ENCODE measurements at regions not wholly inside any gene's neighbourhood (a gene's known extent, or its start where the extent isn't known, plus 50 kb on each side); places are given as distances from the start of the nearest gene placed in this dataset.

DNA sequence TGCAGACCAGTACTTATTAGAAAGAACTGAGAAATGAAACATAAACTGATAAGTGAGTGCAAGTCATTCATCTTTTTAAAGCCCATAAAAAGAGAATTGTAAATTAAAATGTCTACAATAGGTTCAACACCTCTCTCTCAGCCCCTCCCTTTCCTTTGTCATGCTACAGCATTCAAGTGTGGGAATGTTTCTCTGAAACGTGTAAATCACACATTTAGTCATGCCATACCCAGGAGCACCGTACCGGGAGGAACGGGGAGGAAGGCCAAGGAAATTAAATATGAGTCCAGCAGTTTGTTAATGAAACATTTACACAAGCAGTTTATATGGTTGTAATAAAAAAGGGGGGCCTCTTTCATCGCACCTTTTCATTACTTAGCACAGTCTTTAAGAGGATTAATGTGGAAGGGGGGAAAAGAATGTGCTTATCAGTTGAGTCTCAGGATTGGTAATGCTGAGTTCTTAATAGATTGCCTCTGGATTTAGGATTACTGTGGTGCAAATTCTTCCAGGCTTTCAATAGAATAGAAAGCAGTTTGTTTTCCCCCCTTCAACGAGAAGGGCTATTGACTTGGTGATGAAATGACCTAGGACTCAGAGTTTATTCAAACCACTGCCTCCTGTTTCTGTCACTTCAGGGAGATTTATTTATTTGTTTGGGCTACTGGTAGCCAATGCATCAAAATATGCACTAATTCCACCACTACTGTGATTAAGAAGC lies 176.0 kb upstream of the ZNF608 start (continued):
- TF ChIP-seq THRA (CRISPR knock-in tag; IDR thresholded peaks at IDR 0.05; ENCODE audit: borderline replicate concordance), result no peak
- no peak for TF ChIP-seq ZBTB1 (CRISPR knock-in tag; IDR thresholded peaks at IDR 0.05; ENCODE audit: borderline replicate concordance)
- TF ChIP-seq ZNF446 (CRISPR knock-in tag; IDR thresholded peaks at IDR 0.05), result no peak

DNA sequence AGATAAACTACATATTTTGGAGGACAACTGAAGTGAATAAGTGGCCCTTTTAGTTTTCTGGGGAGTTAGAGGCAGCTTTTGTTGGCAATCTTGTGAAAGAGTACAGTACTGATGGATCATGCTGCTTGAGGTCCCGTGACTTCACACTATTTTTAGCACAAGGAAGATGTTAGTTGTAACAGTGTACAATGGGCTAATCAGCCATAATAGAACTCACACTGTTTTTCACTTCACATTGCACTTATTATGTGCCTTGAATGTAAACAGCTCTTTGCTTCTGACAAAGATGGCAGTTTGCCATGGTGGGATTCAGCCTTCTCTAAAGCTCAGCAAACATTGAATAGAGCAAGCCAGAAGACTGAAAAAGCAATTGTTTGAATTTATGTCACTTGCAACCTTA lies 176.7 kb upstream of the ZNF608 start:
- no peaks in the 10 kb centered on the region for H3K4me1 ChIP-seq (ENCODE audit: insufficient read depth, low read length)
- BruUV-seq (replicated peaks), result no TSS peak
- DNase-seq (ENCODE audit: low spot score) (no peak), ATAC-seq (no peak), FAIRE-seq (no peak)
- H2AFZ ChIP-seq (ENCODE audit: low read length), result no peak overlapping the region
- no peak overlapping the region for H3K27ac ChIP-seq (ENCODE audit: extremely low read length, insufficient read depth, low read length)
- H3K4me2 ChIP-seq (ENCODE audit: low read depth, low read length), result no peak overlapping the region
- intact Hi-C loops (cut with micrococcal nuclease; ENCODE audit: unreplicated experiment), result no loop called here
- POLR2A ChIA-PET, result no interaction called here
- TF ChIP-seq ZNF513 (CRISPR knock-in tag; conservative IDR thresholded peaks at IDR 0.05), result no peak
- TF ChIP-seq ZBTB4 (CRISPR knock-in tag; IDR thresholded peaks at IDR 0.05; ENCODE audit: borderline replicate concordance), result no peak
- TF ChIP-seq ZNF776 (CRISPR knock-in tag; IDR thresholded peaks at IDR 0.05), result no peak
- no peak for TF ChIP-seq ZNF260 (CRISPR knock-in tag; IDR thresholded peaks at IDR 0.05; ENCODE audit: borderline replicate concordance, low read depth)
- no peak for TF ChIP-seq ZFP62 (CRISPR knock-in tag; IDR thresholded peaks at IDR 0.05)
- no peak for TF ChIP-seq ZBTB3 (CRISPR knock-in tag; IDR thresholded peaks at IDR 0.05; ENCODE audit: borderline replicate concordance, low read depth)
- TF ChIP-seq TERF1 (CRISPR knock-in tag; IDR thresholded peaks at IDR 0.05), result no peak
- no peak for TF ChIP-seq GATA4 (IDR thresholded peaks at IDR 0.05; ENCODE audit: borderline replicate concordance, low read depth)
- CTCF ChIA-PET (ENCODE audit: low intra/inter-chr PET ratio, low total read pairs), result no interaction called here
- no peak overlapping the region for H3K4me3 ChIP-seq (replicated peaks in 1 of 3; ENCODE audit: insufficient read depth in 1 of 3, low read depth in 2 of 3, low read length in 3 of 3)
- no peaks in the 10 kb centered on the region for H4K20me1 ChIP-seq (ENCODE audit: insufficient read depth, low read length)
- no peak overlapping the region for H3K9ac ChIP-seq (ENCODE audit: insufficient read depth, low read depth, low read length)
- no peaks in the 10 kb centered on the region for H3K36me3 ChIP-seq (replicated peaks in 1 of 2; ENCODE audit: control insufficient read depth in 1 of 2, insufficient read depth in 2 of 2, low read length in 2 of 2)
- 0% methylated on average over 1 of the region's 1 CpG for WGBS (ENCODE audit: low lambda C conversion rate)
- H3K27me3 ChIP-seq (ENCODE audit: control insufficient read depth in 1 of 2, insufficient read depth in 2 of 2, low read length in 2 of 2), result no peaks in the 10 kb centered on the region; a peak in 1 of 5 replicates
- H3K79me2 ChIP-seq (ENCODE audit: insufficient read depth, low read length), result no peaks in the 10 kb centered on the region
- in situ Hi-C loops (cut with HindIII; ENCODE audit: extremely low pct_ligation_motif_present, low pct_unique_long_range_greater_than_20kb), result no loop called here
- no peaks in the 10 kb centered on the region for H3K9me3 ChIP-seq (ENCODE audit: low read length)

All from HepG2 (cell line).